MCF 10A (cell line): ENCODE measurements at regions not wholly inside any gene's neighbourhood (a gene's known extent, or its start where the extent isn't known, plus 50 kb on each side); places are given as distances from the start of the nearest gene placed in this dataset.

Experiments used
- BruUV-seq: library from RNA; stranded (reverse); fragments of 400-500 nt; replicated peaks from 2 replicates; lab custom pipeline; 2021; lab: Mats Ljungman, UMichigan
- CTCF ChIA-PET: fragments of 300-600 bp; sonication (Branson Sonifier 250); formaldehyde crosslinking; extraction: SDS; loops from one replicate; lab custom pipeline; 2021; ENCODE audit warnings: antibody characterized with exemption, inconsistent platforms; lab: Yijun Ruan, JAX
- POLR2A ChIA-PET: fragments of 300-600, 350-650 bp; sonication (Branson Sonifier 250); formaldehyde crosslinking; extraction: SDS; loops from one replicate; lab custom pipeline; 2020; ENCODE audit warnings: antibody characterized with exemption, inconsistent platforms; lab: Yijun Ruan, JAX
- DNase-seq: peaks from one replicate; pipeline ENCODE4 v3.0.0-alpha.2; 2018; ENCODE audit not compliant: unreplicated experiment
- H3K27ac Mint-ChIP-seq: one replicate; pipeline ENCODE4 v1.8.0; 2022; ENCODE audit warnings: mild to moderate bottlenecking, low read depth, mixed read lengths; ENCODE audit not compliant: unreplicated experiment
- H3K27me3 Mint-ChIP-seq: one replicate; pipeline ENCODE4 v1.8.0; 2022; ENCODE audit warnings: mixed read lengths; ENCODE audit not compliant: insufficient read depth, unreplicated experiment
- H3K36me3 Mint-ChIP-seq: one replicate; pipeline ENCODE4 v1.8.0; 2022; ENCODE audit warnings: mild to moderate bottlenecking, moderate library complexity, mixed read lengths; ENCODE audit not compliant: insufficient read depth, unreplicated experiment
- H3K4me1 Mint-ChIP-seq: one replicate; pipeline ENCODE4 v1.8.0; 2022; ENCODE audit warnings: mixed read lengths; ENCODE audit not compliant: insufficient read depth, unreplicated experiment
- H3K4me3 Mint-ChIP-seq: one replicate; pipeline ENCODE4 v1.8.0; 2022; ENCODE audit warnings: mild to moderate bottlenecking, moderate library complexity, mixed read lengths; ENCODE audit not compliant: unreplicated experiment
- H3K9me3 Mint-ChIP-seq: one replicate; pipeline ENCODE4 v1.8.0; 2022; ENCODE audit warnings: mixed read lengths; ENCODE audit not compliant: unreplicated experiment
- CTCF ChIP-seq: fragments of 200-600 bp; IDR thresholded peaks from one replicate; pipeline ENCODE4 v1.8.0; 2022; ENCODE audit warnings: antibody characterized with exemption, mild to moderate bottlenecking; ENCODE audit not compliant: unreplicated experiment
- intact Hi-C: fragments of 100-400 bp; cut with micrococcal nuclease; formaldehyde crosslinking; loops from 2 replicates; pipeline ENCODE4 v1.14.1; 2022

GRCh38 chr11:24082241-24082640, 414.6 kb upstream of the LUZP2 start:
- peaks cover 28% of the 10 kb centered on the region for H3K27me3 Mint-ChIP-seq
- H3K36me3 Mint-ChIP-seq, result no peaks in the 10 kb centered on the region
- DNase-seq, result no peak
- BruUV-seq, result no TSS peak
- no peaks in the 10 kb centered on the region for H3K4me1 Mint-ChIP-seq
- no peak for TF ChIP-seq CTCF
- ChIA-PET POLR2A (no interaction called here), CTCF (no interaction called here)
- no peak overlapping the region for H3K27ac Mint-ChIP-seq
- no peaks in the 10 kb centered on the region for H3K9me3 Mint-ChIP-seq
- no peak overlapping the region for H3K4me3 Mint-ChIP-seq
- intact Hi-C loops, result no loop called here

- H3K36me3 Mint-ChIP-seq, result no peaks in the 10 kb centered on the region
- no peaks in the 10 kb centered on the region for H3K9me3 Mint-ChIP-seq
- no TSS peak for BruUV-seq
- peaks cover 34% of the 10 kb centered on the region for H3K27me3 Mint-ChIP-seq
- intact Hi-C loops, result no loop called here
- no peaks in the 10 kb centered on the region for H3K4me1 Mint-ChIP-seq
- POLR2A ChIA-PET, result no interaction called here
- no peak for DNase-seq
- no peak for TF ChIP-seq CTCF
- CTCF ChIA-PET, result no interaction called here
- no peak overlapping the region for H3K4me3 Mint-ChIP-seq
- no peak overlapping the region for H3K27ac Mint-ChIP-seq
Observed at GRCh38 chr11:24082860-24083259, 414.0 kb upstream of the LUZP2 start.

GRCh38 chr11:24084956-24085355, 411.9 kb upstream of the LUZP2 start:
- no peak for TF ChIP-seq CTCF
- H3K9me3 Mint-ChIP-seq, result no peaks in the 10 kb centered on the region
- ChIA-PET CTCF (no interaction called here), POLR2A (no interaction called here)
- DNase-seq, result no peak
- H3K27me3 Mint-ChIP-seq, result peaks cover 38% of the 10 kb centered on the region
- BruUV-seq, result no TSS peak
- intact Hi-C loops, result no loop called here
- no peaks in the 10 kb centered on the region for H3K36me3 Mint-ChIP-seq
- H3K4me3 Mint-ChIP-seq, result no peak overlapping the region
- no peak overlapping the region for H3K27ac Mint-ChIP-seq
- H3K4me1 Mint-ChIP-seq, result no peaks in the 10 kb centered on the region

- no peaks in the 10 kb centered on the region for H3K4me1 Mint-ChIP-seq
- H3K27ac Mint-ChIP-seq, result no peak overlapping the region
- TF ChIP-seq CTCF, result no peak
- CTCF ChIA-PET, result no interaction called here
- H3K36me3 Mint-ChIP-seq, result no peaks in the 10 kb centered on the region
- H3K27me3 Mint-ChIP-seq, result peaks cover 55% of the 10 kb centered on the region
- POLR2A ChIA-PET, result no interaction called here
- DNase-seq, result no peak
- intact Hi-C loops, result no loop called here
- BruUV-seq, result no TSS peak
- no peaks in the 10 kb centered on the region for H3K9me3 Mint-ChIP-seq
- H3K4me3 Mint-ChIP-seq, result no peak overlapping the region
Observed at GRCh38 chr11:24086921-24087320, 409.9 kb upstream of the LUZP2 start.
